ENCODE measurements at regions not wholly inside any gene's neighbourhood (a gene's known extent, or its start where the extent isn't known, plus 50 kb on each side); places are given as distances from the start of the nearest gene placed in this dataset.

GRCh38 chr17:13153036-13153435 is 135.2 kb upstream of the ELAC2 start:
- no peaks in the 10 kb centered on the region for H3K4me1 ChIP-seq (ENCODE audit: insufficient read depth, low read length)
- H3K27ac ChIP-seq (ENCODE audit: insufficient read length, low read depth, low read length) = no peak overlapping the region
- no peak for DNase-seq
- Mint-ChIP-seq H3K36me3 (ENCODE audit: insufficient read depth in 1 of 3, low read depth in 3 of 3) (peaks cover 0 to 4% (median 1%) of the 10 kb centered on the region in 3 experiments; a peak in 2 of 7 replicates), H3K9me3 (peaks cover 3 to 4% of the 10 kb centered on the region in 2 experiments; a peak in 4 of 5 replicates), H3K4me1 (no peaks in the 10 kb centered on the region), H3K27ac (no peak overlapping the region), H3K4me3 (no peak overlapping the region), H3K27me3 (ENCODE audit: low read depth) (no peaks in the 10 kb centered on the region; the same call in 1 of the 2 replicates)
- no peaks in the 10 kb centered on the region for H4K20me1 ChIP-seq (ENCODE audit: control insufficient read depth, insufficient read depth, insufficient read length)
- H4K91ac ChIP-seq (ENCODE audit: insufficient read length, low read depth, low read length) = no peak overlapping the region
- H2BK15ac ChIP-seq (ENCODE audit: low read depth, low read length) = no peak overlapping the region
- no peak overlapping the region for H2BK20ac ChIP-seq (ENCODE audit: low read depth, low read length, poor library complexity, severe bottlenecking)
- H2BK12ac ChIP-seq (ENCODE audit: insufficient read length, low read depth, low read length) = no peak overlapping the region
- no peak overlapping the region for H2AFZ ChIP-seq (ENCODE audit: low read length)
- WGBS (ENCODE audit: extremely low coverage, insufficient read length, low lambda C conversion rate) = no CpG with 5 or more reads among the region's 1 CpG
- H3K56ac ChIP-seq (ENCODE audit: insufficient read length, low read depth, low read length) = no peak overlapping the region
- no peaks in the 10 kb centered on the region for H3K79me1 ChIP-seq (ENCODE audit: insufficient read depth, low read depth, low read length, poor library complexity, severe bottlenecking)
- no peak overlapping the region for H2AK5ac ChIP-seq (ENCODE audit: insufficient read length, low read length)
- no peaks in the 10 kb centered on the region for H3K27me3 ChIP-seq (ENCODE audit: insufficient read depth, low read length)
- H3K4me2 ChIP-seq (ENCODE audit: insufficient read depth, insufficient read length, low read length) = no peak overlapping the region
- H4K8ac ChIP-seq (replicated peaks; ENCODE audit: insufficient read length, low read depth, low read length) = no peak overlapping the region
- H3K23ac ChIP-seq (ENCODE audit: insufficient read length, low read depth, low read length) = no peak overlapping the region
- no peak for TF ChIP-seq CTCF (conservative IDR thresholded peaks at IDR 0.05)
- H2BK120ac ChIP-seq (ENCODE audit: low read depth, low read length, poor library complexity, severe bottlenecking) = no peak overlapping the region
- no peak overlapping the region for H3K18ac ChIP-seq (ENCODE audit: insufficient read length, low read depth, low read length)
- no peak overlapping the region for H3T11ph ChIP-seq (ENCODE audit: low read length)
- no peak overlapping the region for H4K5ac ChIP-seq (ENCODE audit: insufficient read length, low read depth, low read length)
- no peak overlapping the region for H3K9ac ChIP-seq (ENCODE audit: extremely low read depth, insufficient read length, low read length)
- H3K79me2 ChIP-seq (ENCODE audit: insufficient read depth, low read length) = no peaks in the 10 kb centered on the region
- H3K23me2 ChIP-seq (ENCODE audit: insufficient read length, low read depth, low read length, poor library complexity, severe bottlenecking) = no peaks in the 10 kb centered on the region
- no peak overlapping the region for H2BK5ac ChIP-seq (ENCODE audit: insufficient read length, low read length)
- no peaks in the 10 kb centered on the region for H3K9me3 ChIP-seq (ENCODE audit: control insufficient read depth, low read depth, low read length)
- H3K14ac ChIP-seq (ENCODE audit: insufficient read depth, low read length) = no peak overlapping the region
- no peak overlapping the region for H3K4ac ChIP-seq (ENCODE audit: low read depth, low read length)

Measured in H9 (cell line).